OCI-LY3 (cell line): ENCODE measurements at regions not wholly inside any gene's neighbourhood (a gene's known extent, or its start where the extent isn't known, plus 50 kb on each side); places are given as distances from the start of the nearest gene placed in this dataset.

Experiments
- EZH2phosphoT487 ChIP-seq: fragments of 200-600 bp; shearing (Covaris generic); IDR thresholded peaks from 2 replicates; pipeline ENCODE4 v1.6.1; 2018; ENCODE audit warnings: antibody characterized with exemption, mixed run types, low read depth
- TF ChIP-seq, protein P1 (sequence below): fragments of 200-600, 300-600 bp; sonication (generic); IDR thresholded peaks from 2 replicates; pipeline ENCODE4 v1.5.1; 2014; ENCODE audit warnings: antibody characterized with exemption, low read length, low read depth

- TF ChIP-seq, protein P1, sequence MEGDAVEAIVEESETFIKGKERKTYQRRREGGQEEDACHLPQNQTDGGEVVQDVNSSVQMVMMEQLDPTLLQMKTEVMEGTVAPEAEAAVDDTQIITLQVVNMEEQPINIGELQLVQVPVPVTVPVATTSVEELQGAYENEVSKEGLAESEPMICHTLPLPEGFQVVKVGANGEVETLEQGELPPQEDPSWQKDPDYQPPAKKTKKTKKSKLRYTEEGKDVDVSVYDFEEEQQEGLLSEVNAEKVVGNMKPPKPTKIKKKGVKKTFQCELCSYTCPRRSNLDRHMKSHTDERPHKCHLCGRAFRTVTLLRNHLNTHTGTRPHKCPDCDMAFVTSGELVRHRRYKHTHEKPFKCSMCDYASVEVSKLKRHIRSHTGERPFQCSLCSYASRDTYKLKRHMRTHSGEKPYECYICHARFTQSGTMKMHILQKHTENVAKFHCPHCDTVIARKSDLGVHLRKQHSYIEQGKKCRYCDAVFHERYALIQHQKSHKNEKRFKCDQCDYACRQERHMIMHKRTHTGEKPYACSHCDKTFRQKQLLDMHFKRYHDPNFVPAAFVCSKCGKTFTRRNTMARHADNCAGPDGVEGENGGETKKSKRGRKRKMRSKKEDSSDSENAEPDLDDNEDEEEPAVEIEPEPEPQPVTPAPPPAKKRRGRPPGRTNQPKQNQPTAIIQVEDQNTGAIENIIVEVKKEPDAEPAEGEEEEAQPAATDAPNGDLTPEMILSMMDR = no peak
- TF ChIP-seq EZH2phosphoT487 = no peak
Measured at GRCh38 chr20:41668057-41668749, 50.0 kb upstream of the CHD6 start.
